Erythroblast (primary cell): ENCODE measurements at regions not wholly inside any gene's neighbourhood (a gene's known extent, or its start where the extent isn't known, plus 50 kb on each side); places are given as distances from the start of the nearest gene placed in this dataset.

Source experiments
- GATA1 ChIP-seq: IDR thresholded peaks from 2 replicates; pipeline ENCODE4 v1.6.1; 2011; ENCODE audit warnings: low read depth, mild to moderate bottlenecking, control low read depth, low read length, moderate library complexity
- POLR2A ChIP-seq: IDR thresholded peaks from 2 replicates; pipeline ENCODE4 v1.6.1; 2011; ENCODE audit warnings: mild to moderate bottlenecking, low read length

- TF ChIP-seq POLR2A, result no peak
- TF ChIP-seq GATA1, result no peak
Observed at GRCh38 chr2:149797030-149797429, 209.5 kb upstream of the MMADHC start.
